SK-N-MC (cell line): ENCODE measurements at regions not wholly inside any gene's neighbourhood (a gene's known extent, or its start where the extent isn't known, plus 50 kb on each side); places are given as distances from the start of the nearest gene placed in this dataset.

ENCODE experiments used
- EZH2 ChIP-seq: fragments of 200-600 bp; sonication (generic); IDR thresholded peaks from one replicate; pipeline ENCODE4 v1.6.1; 2017; ENCODE audit warnings: antibody characterized with exemption
- POLR2AphosphoS5 ChIP-seq: IDR thresholded peaks from 2 replicates; pipeline ENCODE4 v1.6.1; 2012; ENCODE audit warnings: mild to moderate bottlenecking, low read depth, low read length, borderline replicate concordance

GRCh38 chr12:127720334-127720733, 546.6 kb upstream of the TMEM132C start:
- TF ChIP-seq EZH2 (no peak), POLR2AphosphoS5 (no peak)
